DND-41 (cell line): ENCODE measurements at regions not wholly inside any gene's neighbourhood (a gene's known extent, or its start where the extent isn't known, plus 50 kb on each side); places are given as distances from the start of the nearest gene placed in this dataset.

ENCODE experiments used
- ATAC-seq: fragments of 200-7000 bp; cut with Tn5 transposase; 3 replicates; pipeline ENCODE4 v1.9.1; 2021; ENCODE audit warnings: low read depth; ENCODE audit not compliant: insufficient read depth
- DNase-seq: peaks from one replicate; pipeline ENCODE4 v3.0.0-alpha.2; 2020
- H2AFZ ChIP-seq: 2 replicates; pipeline ENCODE4 v1.6.0; 2012; ENCODE audit warnings: low read depth, low read length
- H3K27ac ChIP-seq: 2 replicates; pipeline ENCODE4 v1.5.1; 2012; ENCODE audit warnings: low read length, inconsistent platforms
- H3K27me3 ChIP-seq: fragments of 200-600 bp; sonication (generic); 2 replicates; pipeline ENCODE4 v1.6.0; 2012; ENCODE audit warnings: low read length, mild to moderate bottlenecking, inconsistent platforms; ENCODE audit not compliant: insufficient read depth, poor library complexity
- H3K36me3 ChIP-seq: 2 replicates; pipeline ENCODE4 v1.5.1; 2012; ENCODE audit warnings: low read length, inconsistent platforms; ENCODE audit not compliant: insufficient read depth
- H3K4me1 ChIP-seq: 2 replicates; pipeline ENCODE4 v1.5.1; 2012; ENCODE audit warnings: mild to moderate bottlenecking, low read length; ENCODE audit not compliant: insufficient read depth
- H3K4me2 ChIP-seq: 2 replicates; pipeline ENCODE4 v1.6.0; 2012; ENCODE audit warnings: mild to moderate bottlenecking, moderate library complexity, low read length, inconsistent platforms; ENCODE audit not compliant: insufficient read depth
- H3K4me3 ChIP-seq, 2 experiments: fragments of 200-600 bp in 1 of 2; shearing (Covaris generic) in 1 of 2; 2 replicates each; pipeline ENCODE4 v1.5.1; 2012 to 2016; ENCODE audit warnings: inconsistent platforms in 2 of 2, low read length in 2 of 2, mild to moderate bottlenecking in 2 of 2, low read depth in 1 of 2, moderate library complexity in 1 of 2
- H3K79me2 ChIP-seq: 2 replicates; pipeline ENCODE4 v1.6.0; 2012; ENCODE audit warnings: low read length, inconsistent platforms; ENCODE audit not compliant: insufficient read depth
- H3K9ac ChIP-seq: 2 replicates; pipeline ENCODE4 v1.6.0; 2012; ENCODE audit warnings: low read depth, mild to moderate bottlenecking, inconsistent platforms, low read length, moderate library complexity
- H3K9me3 ChIP-seq: 2 replicates; pipeline ENCODE4 v1.5.1; 2012; ENCODE audit warnings: low read length, moderate library complexity, mild to moderate bottlenecking, inconsistent platforms; ENCODE audit not compliant: insufficient read depth, severe bottlenecking
- H4K20me1 ChIP-seq: 2 replicates; pipeline ENCODE4 v1.6.0; 2012; ENCODE audit warnings: low read length; ENCODE audit not compliant: insufficient read depth
- EZH2 ChIP-seq: IDR thresholded peaks from 3 replicates; pipeline ENCODE4 v1.6.1; 2012; ENCODE audit warnings: borderline replicate concordance, low read depth, mild to moderate bottlenecking, moderate library complexity, low read length, inconsistent platforms; ENCODE audit not compliant: severe bottlenecking
- TF ChIP-seq, protein P1 (sequence below): IDR thresholded peaks from 2 replicates; pipeline ENCODE4 v1.5.1; 2012; ENCODE audit warnings: borderline replicate concordance, low read length, moderate library complexity, mild to moderate bottlenecking; ENCODE audit not compliant: poor library complexity, severe bottlenecking; ENCODE audit errors: extremely low read depth

DNA sequence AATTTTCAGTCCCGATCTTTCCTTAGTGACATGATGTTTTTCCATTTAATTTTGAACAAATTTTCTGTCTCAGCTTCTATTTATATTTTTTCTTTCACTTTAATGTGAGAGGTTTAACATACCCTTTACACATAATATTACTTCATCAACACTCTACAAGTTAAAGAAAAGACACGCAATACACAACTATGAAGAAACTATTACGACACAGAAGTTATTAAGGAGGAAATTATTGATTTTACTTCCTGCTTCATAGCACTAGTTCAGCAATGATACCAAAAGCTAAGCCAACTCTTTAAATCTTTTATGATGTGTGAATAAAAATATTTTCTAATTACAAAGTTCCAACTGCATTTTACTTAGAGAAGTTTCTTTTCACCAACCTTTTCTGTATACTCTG is 432.3 kb upstream of the DAB2 start:
- Histone ChIP-seq H3K4me1 (no peaks in the 10 kb centered on the region), H3K36me3 (no peaks in the 10 kb centered on the region), H3K9ac (no peak overlapping the region), H3K9me3 (no peaks in the 10 kb centered on the region), H3K4me2 (no peak overlapping the region), H3K27ac (no peak overlapping the region), H3K4me3 (no peak overlapping the region), H2AFZ (no peak overlapping the region), H4K20me1 (no peaks in the 10 kb centered on the region), H3K27me3 (no peaks in the 10 kb centered on the region), H3K79me2 (no peaks in the 10 kb centered on the region)
- no peak for ATAC-seq
- TF ChIP-seq, protein P1, sequence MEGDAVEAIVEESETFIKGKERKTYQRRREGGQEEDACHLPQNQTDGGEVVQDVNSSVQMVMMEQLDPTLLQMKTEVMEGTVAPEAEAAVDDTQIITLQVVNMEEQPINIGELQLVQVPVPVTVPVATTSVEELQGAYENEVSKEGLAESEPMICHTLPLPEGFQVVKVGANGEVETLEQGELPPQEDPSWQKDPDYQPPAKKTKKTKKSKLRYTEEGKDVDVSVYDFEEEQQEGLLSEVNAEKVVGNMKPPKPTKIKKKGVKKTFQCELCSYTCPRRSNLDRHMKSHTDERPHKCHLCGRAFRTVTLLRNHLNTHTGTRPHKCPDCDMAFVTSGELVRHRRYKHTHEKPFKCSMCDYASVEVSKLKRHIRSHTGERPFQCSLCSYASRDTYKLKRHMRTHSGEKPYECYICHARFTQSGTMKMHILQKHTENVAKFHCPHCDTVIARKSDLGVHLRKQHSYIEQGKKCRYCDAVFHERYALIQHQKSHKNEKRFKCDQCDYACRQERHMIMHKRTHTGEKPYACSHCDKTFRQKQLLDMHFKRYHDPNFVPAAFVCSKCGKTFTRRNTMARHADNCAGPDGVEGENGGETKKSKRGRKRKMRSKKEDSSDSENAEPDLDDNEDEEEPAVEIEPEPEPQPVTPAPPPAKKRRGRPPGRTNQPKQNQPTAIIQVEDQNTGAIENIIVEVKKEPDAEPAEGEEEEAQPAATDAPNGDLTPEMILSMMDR, result no peak
- TF ChIP-seq EZH2, result no peak
- DNase-seq, result no peak

- no peak overlapping the region for H3K9ac ChIP-seq
- DNase-seq (no peak), ATAC-seq (no peak)
- no peaks in the 10 kb centered on the region for H3K27me3 ChIP-seq
- no peaks in the 10 kb centered on the region for H3K36me3 ChIP-seq
- H4K20me1 ChIP-seq, result no peaks in the 10 kb centered on the region
- no peaks in the 10 kb centered on the region for H3K9me3 ChIP-seq
- TF ChIP-seq, protein P1, result no peak
- TF ChIP-seq EZH2, result no peak
- no peaks in the 10 kb centered on the region for H3K4me1 ChIP-seq
- no peaks in the 10 kb centered on the region for H3K79me2 ChIP-seq
- H3K4me3 ChIP-seq, result no peak overlapping the region
- no peak overlapping the region for H3K4me2 ChIP-seq
- no peak overlapping the region for H3K27ac ChIP-seq
- H2AFZ ChIP-seq, result no peak overlapping the region
These were observed 430.1 kb upstream of the DAB2 start for GRCh38 chr5:39854771-39855410.

DNA sequence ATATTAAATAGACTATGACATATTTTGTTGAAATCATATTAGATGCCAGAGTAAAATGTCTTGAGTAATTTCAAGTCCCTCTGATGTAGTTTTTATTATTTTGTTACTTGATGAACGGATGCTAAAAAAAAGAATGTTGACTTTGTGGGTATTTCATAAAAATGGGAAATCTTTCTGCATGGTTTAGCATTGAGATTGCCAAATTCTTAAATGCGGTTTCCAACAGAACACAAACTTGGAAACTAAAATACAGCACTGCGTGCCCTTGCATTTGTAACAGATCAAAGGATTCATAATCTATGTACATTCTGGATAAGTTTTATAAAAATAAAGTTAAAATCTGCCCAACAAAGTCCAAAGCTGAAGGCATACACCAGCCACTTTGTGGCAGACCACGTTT is 425.5 kb upstream of the DAB2 start:
- Histone ChIP-seq H3K4me1 (no peaks in the 10 kb centered on the region), H3K9ac (no peak overlapping the region), H3K36me3 (no peaks in the 10 kb centered on the region), H2AFZ (no peak overlapping the region), H3K9me3 (no peaks in the 10 kb centered on the region), H3K27ac (no peak overlapping the region), H3K4me2 (no peak overlapping the region), H3K27me3 (no peaks in the 10 kb centered on the region), H4K20me1 (no peaks in the 10 kb centered on the region), H3K4me3 (no peak overlapping the region), H3K79me2 (no peaks in the 10 kb centered on the region)
- ATAC-seq (no peak), DNase-seq (no peak)
- no peak for TF ChIP-seq EZH2
- TF ChIP-seq, protein P1, result no peak

DNA sequence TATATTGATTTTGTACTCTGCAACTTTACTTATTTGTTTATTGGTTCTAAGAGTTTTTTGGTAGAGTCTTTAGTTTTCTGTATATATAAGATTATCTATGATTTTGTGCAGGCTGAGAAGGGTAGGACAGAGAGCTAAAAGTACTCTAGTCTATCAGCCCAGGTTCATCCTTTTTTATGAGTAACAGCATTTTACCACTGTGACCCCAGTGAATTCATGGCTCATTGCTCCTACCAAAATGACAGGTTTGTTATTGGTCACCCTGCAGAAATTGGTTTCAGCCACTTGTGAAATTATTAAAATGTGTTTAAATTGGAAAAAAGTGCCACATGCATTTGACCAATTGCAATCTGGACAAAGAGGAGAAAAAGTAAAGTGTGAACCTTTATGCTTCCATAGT is 421.4 kb upstream of the DAB2 start:
- no peak for ATAC-seq

More for the DNA sequence above, 421.4 kb upstream of the DAB2 start:
- no peak overlapping the region for H2AFZ ChIP-seq
- H3K36me3 ChIP-seq, result no peaks in the 10 kb centered on the region
- H3K27me3 ChIP-seq, result peaks cover 5% of the 10 kb centered on the region
- no peak overlapping the region for H3K27ac ChIP-seq
- H3K9me3 ChIP-seq, result no peaks in the 10 kb centered on the region
- H3K4me3 ChIP-seq, result no peak overlapping the region
- no peaks in the 10 kb centered on the region for H3K4me1 ChIP-seq
- no peak for DNase-seq
- no peak overlapping the region for H3K9ac ChIP-seq
- no peaks in the 10 kb centered on the region for H3K79me2 ChIP-seq
- no peak overlapping the region for H3K4me2 ChIP-seq
- no peaks in the 10 kb centered on the region for H4K20me1 ChIP-seq
- TF ChIP-seq, protein P1, result no peak
- no peak for TF ChIP-seq EZH2
